C4-2B (cell line): ENCODE measurements at regions not wholly inside any gene's neighbourhood (a gene's known extent, or its start where the extent isn't known, plus 50 kb on each side); places are given as distances from the start of the nearest gene placed in this dataset.
A peak's percentile ranks its signal among the peaks of the same experiment; 100 is the strongest.

Experiments used
- CTCF ChIP-seq: fragments of 450-650 bp; conservative IDR thresholded peaks from 2 replicates; pipeline ENCODE4 v1.5.1; 2017; ENCODE audit warnings: mild to moderate bottlenecking
- ZFX ChIP-seq: fragments of 450-650 bp; IDR thresholded peaks from 2 replicates; pipeline ENCODE4 v1.6.1; 2017

GRCh38 chr4:12359420-12359819 is 930.7 kb upstream of the HS3ST1 start:
- TF ChIP-seq ZFX (no peak), CTCF (0 out of 2 replicates have a peak, but pooled peaks have one; percentile 3)
